ENCODE measurements at regions not wholly inside any gene's neighbourhood (a gene's known extent, or its start where the extent isn't known, plus 50 kb on each side); places are given as distances from the start of the nearest gene placed in this dataset.

DNA sequence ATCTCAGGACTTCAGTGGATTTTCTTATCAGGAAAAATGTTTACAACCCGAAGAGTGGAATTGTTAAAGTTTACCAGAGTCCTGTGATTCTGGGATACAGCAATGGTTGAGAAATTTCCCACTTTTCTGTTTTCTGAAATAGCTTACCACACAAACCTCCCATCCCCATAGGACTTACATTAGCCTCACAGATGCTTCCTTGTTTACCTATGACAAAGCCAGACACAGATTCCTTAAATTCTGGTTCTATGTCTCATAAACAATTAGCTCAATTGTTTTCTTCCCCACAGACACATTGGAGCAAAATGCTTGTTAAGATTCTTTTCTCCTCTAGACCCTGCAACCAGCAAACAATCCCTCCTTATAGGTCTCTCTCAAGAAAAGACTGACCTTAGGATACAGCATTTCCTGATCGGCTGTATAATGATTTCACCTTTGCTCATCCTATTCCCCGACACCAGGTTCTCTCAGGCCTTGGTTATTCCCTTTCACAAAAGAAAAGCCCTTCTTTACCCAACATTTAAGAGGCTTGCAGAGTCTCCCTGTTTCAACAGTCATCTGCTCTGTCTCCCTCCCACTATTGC, 886.2 kb downstream of the ARAP2 start:
- TF ChIP-seq, protein P1, sequence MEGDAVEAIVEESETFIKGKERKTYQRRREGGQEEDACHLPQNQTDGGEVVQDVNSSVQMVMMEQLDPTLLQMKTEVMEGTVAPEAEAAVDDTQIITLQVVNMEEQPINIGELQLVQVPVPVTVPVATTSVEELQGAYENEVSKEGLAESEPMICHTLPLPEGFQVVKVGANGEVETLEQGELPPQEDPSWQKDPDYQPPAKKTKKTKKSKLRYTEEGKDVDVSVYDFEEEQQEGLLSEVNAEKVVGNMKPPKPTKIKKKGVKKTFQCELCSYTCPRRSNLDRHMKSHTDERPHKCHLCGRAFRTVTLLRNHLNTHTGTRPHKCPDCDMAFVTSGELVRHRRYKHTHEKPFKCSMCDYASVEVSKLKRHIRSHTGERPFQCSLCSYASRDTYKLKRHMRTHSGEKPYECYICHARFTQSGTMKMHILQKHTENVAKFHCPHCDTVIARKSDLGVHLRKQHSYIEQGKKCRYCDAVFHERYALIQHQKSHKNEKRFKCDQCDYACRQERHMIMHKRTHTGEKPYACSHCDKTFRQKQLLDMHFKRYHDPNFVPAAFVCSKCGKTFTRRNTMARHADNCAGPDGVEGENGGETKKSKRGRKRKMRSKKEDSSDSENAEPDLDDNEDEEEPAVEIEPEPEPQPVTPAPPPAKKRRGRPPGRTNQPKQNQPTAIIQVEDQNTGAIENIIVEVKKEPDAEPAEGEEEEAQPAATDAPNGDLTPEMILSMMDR (conservative IDR thresholded peaks at IDR 0.05; ENCODE audit: low read depth, low read length), result no peak
- DNase-seq (ENCODE audit: low read depth), result peak; percentile 13
- H3K4me3 ChIP-seq (ENCODE audit: low read depth, low read length), result no peak overlapping the region

DNA sequence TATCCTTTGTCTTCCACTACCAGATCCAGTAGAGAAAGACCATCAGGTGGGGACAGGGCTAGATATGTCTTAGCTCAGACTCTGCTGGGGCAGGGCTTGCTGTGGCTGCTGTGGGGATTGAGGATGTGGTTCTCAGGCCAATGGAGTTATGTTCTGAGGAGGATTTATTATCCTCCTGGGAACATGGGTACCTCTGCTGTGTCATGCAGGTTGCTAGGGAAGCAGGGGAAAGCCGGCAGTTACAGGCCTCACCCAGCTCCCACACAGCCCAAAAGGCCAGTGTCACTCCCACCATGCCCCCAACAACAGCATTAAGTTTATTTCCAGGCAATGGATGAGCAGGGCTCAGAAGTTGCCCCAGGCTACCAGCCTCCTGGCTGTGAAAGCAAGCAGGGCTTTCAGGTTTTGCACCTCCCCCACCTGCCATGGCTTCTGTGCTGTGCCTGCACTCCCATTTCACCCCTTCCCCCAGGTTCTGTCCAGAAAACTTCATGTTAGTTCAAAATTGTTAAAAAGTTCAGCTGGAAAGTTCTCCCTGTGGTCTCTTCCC, 879.9 kb downstream of the ARAP2 start:
- DNase-seq (ENCODE audit: low read depth), result no peak
- TF ChIP-seq, protein P1 (conservative IDR thresholded peaks at IDR 0.05; ENCODE audit: low read depth, low read length), result no peak
- no peak overlapping the region for H3K4me3 ChIP-seq (ENCODE audit: low read depth, low read length)

DNA sequence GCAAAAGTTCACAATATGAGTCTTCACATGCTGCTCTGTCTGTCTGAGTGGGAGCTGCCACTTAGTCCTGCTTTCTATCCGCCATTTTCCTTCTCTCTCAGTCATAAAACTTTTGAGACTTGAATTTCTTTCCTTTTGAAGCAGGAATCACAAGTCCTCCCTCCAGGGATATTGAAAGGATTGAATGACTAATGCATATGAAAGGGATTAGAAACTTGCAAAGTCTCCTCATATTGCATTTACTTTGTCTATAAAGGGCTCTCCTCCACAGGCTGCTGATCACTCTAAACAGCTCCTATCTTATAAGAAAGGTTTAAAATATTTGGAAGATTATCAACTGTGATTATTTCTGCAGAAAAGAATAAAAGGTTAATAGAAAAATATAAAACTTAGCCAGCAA, 879.1 kb downstream of the ARAP2 start:
- TF ChIP-seq, protein P1 (conservative IDR thresholded peaks at IDR 0.05; ENCODE audit: low read depth, low read length), result no peak
- DNase-seq (ENCODE audit: low read depth), result no peak
- H3K4me3 ChIP-seq (ENCODE audit: low read depth, low read length), result no peak overlapping the region

DNA sequence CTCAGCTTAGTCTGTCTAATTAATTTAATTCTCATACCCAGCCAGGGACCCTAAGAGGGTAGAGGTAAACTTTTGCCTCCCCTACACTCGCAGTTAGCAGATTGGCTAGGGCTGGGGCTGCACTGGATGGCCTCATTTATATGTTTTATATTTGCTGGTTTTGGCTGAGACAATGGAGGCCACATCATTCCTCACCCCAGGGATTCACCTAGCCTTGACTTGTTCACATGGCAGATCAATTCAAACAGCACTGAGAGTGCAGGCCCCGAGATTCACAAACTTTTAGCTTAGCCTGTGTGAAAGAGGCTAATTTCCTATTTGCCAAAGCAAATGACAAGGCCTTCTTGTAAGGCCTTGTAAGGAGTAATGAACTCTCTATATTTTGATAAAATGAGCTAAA, 844.4 kb downstream of the ARAP2 start:
- no peak overlapping the region for H3K4me3 ChIP-seq (ENCODE audit: low read depth, low read length)
- TF ChIP-seq, protein P1 (conservative IDR thresholded peaks at IDR 0.05; ENCODE audit: low read depth, low read length), result no peak
- no peak for DNase-seq (ENCODE audit: low read depth)

DNA sequence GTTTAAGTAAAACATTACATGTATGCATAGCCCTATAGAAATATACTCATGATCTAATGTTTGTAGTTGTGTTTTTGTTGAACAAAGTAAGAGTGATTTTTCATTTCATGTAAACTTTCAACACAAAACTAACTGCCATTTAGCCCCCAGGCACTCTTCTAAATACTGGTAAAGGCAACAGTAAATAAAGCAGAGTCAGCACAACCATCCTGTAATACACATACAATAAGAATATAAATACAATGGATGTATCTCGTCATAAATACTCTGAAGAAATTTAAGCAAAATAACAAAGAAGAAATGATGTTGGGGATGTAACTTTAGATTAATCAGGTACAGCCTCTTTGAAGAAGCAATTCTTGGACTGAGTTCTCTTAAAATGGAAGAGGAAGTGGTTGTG, 821.2 kb downstream of the ARAP2 start:
- TF ChIP-seq, protein P1 (conservative IDR thresholded peaks at IDR 0.05; ENCODE audit: low read depth, low read length), result no peak
- no peak overlapping the region for H3K4me3 ChIP-seq (ENCODE audit: low read depth, low read length)
- DNase-seq (ENCODE audit: low read depth), result no peak

DNA sequence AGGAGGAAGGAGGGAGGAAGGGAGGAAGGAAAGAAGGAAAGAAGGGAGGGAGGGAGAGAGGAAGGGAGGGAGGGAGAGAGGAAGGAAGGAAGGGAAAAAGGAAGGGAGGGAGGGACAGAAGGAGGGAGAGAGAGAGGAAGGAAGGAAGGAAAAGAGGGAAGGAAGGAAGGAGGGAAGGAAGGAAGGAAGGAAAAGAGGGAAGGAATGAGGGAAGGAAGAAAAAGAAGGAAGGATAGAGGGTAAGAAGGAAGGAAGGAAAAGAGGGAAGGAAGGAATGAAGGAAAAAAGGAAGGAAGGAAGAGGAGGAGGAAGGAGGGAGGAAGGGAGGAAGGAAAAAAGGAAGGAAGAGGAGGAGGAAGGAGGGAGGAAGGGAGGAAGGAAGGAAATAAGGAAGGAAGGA, 796.8 kb downstream of the ARAP2 start:
- TF ChIP-seq, protein P1 (conservative IDR thresholded peaks at IDR 0.05; ENCODE audit: low read depth, low read length), result no peak
- no peak for DNase-seq (ENCODE audit: low read depth)

DNA sequence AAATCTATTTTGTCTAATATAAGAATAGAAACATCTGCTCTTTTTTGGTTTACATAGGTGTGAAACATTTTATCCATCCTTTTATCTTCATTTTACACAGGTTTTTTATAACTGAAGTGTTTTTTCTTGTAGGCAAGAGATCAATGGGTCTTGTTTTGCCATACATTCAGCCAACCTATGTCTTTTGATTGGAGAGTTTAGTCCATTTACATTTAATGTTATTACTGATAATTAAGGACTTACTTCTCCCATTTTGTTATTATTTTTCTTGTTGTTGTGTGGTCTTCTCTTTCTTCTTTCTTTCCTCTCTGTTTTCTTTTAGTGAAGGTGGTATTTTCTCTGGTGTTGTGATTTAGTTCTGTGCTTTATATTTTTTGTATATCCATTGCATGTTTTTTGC, 785.3 kb downstream of the ARAP2 start:
- TF ChIP-seq, protein P1 (conservative IDR thresholded peaks at IDR 0.05; ENCODE audit: low read depth, low read length), result no peak
- no peak for DNase-seq (ENCODE audit: low read depth)

More for the DNA sequence above, 796.8 kb downstream of the ARAP2 start:
- no peak overlapping the region for H3K4me3 ChIP-seq (ENCODE audit: low read depth, low read length)

More for the DNA sequence above, 785.3 kb downstream of the ARAP2 start:
- H3K4me3 ChIP-seq (ENCODE audit: low read depth, low read length), result no peak overlapping the region
